ENCODE measurements at regions not wholly inside any gene's neighbourhood (a gene's known extent, or its start where the extent isn't known, plus 50 kb on each side); places are given as distances from the start of the nearest gene placed in this dataset.

- Histone ChIP-seq H3K4me3 (no peak overlapping the region), H3K36me3 (replicated peaks in 1 of 2; ENCODE audit: insufficient read depth in 1 of 2, low read depth in 2 of 2) (no peaks in the 10 kb centered on the region), H3K4me1 (no peaks in the 10 kb centered on the region), H3K27ac (no peak overlapping the region), H3K9me3 (no peaks in the 10 kb centered on the region), H3K27me3 (no peaks in the 10 kb centered on the region)
- DNase-seq (no peak), ATAC-seq (no peak)
- intact Hi-C loops (cut with DNase I): no loop called here
- 64 to 73% methylated on average over 3 of the region's 3 CpGs for WGBS, 2 donors
- TF ChIP-seq CTCF (IDR thresholded peaks at IDR 0.05): no peak
- no peak for TF ChIP-seq POLR2A (IDR thresholded peaks at IDR 0.05)
Observed at GRCh38 chr2:12061286-12062052, 315.0 kb downstream of the LPIN1 start.

GRCh38 chr2:12062053-12062395 lies 315.6 kb downstream of the LPIN1 start:
- ATAC-seq: no peak
- no peaks in the 10 kb centered on the region for H3K4me1 ChIP-seq
- no peak overlapping the region for H3K4me3 ChIP-seq
- TF ChIP-seq POLR2A (IDR thresholded peaks at IDR 0.05): no peak
- TF ChIP-seq CTCF (IDR thresholded peaks at IDR 0.05): no peak
- no peaks in the 10 kb centered on the region for H3K9me3 ChIP-seq
- H3K27me3 ChIP-seq: no peaks in the 10 kb centered on the region
- H3K36me3 ChIP-seq (replicated peaks in 1 of 2; ENCODE audit: insufficient read depth in 1 of 2, low read depth in 2 of 2): no peaks in the 10 kb centered on the region
- DNase-seq: no peak
- WGBS, 2 donors: 80 to 88% methylated on average over 2 of the region's 2 CpGs
- intact Hi-C loops (cut with DNase I): no loop called here
- no peak overlapping the region for H3K27ac ChIP-seq

GRCh38 chr2:12063210-12063609 lies 316.8 kb downstream of the LPIN1 start:
- Histone ChIP-seq H3K27me3 (no peaks in the 10 kb centered on the region), H3K27ac (no peak overlapping the region), H3K36me3 (replicated peaks in 1 of 2; ENCODE audit: insufficient read depth in 1 of 2, low read depth in 2 of 2) (no peaks in the 10 kb centered on the region), H3K4me1 (no peaks in the 10 kb centered on the region), H3K4me3 (no peak overlapping the region), H3K9me3 (no peaks in the 10 kb centered on the region)
- intact Hi-C loops (cut with DNase I): no loop called here
- DNase-seq: no peak
- ATAC-seq: no peak
- TF ChIP-seq CTCF (IDR thresholded peaks at IDR 0.05): no peak
- TF ChIP-seq POLR2A (IDR thresholded peaks at IDR 0.05): no peak
- 71 to 92% methylated on average over 5 of the region's 5 CpGs for WGBS, 2 donors

GRCh38 chr2:12064153-12064552 lies 317.7 kb downstream of the LPIN1 start:
- Histone ChIP-seq H3K9me3 (no peaks in the 10 kb centered on the region), H3K27me3 (no peaks in the 10 kb centered on the region), H3K36me3 (replicated peaks in 1 of 2; ENCODE audit: insufficient read depth in 1 of 2, low read depth in 2 of 2) (no peaks in the 10 kb centered on the region), H3K27ac (no peak overlapping the region), H3K4me1 (no peaks in the 10 kb centered on the region), H3K4me3 (no peak overlapping the region)
- intact Hi-C loops (cut with DNase I): no loop called here
- 49 to 67% methylated on average over 5 of the region's 5 CpGs for WGBS, 2 donors
- no peak for TF ChIP-seq POLR2A (IDR thresholded peaks at IDR 0.05)
- no peak for TF ChIP-seq CTCF (IDR thresholded peaks at IDR 0.05)
- ATAC-seq (no peak), DNase-seq (no peak)

- ATAC-seq: no peak
- Histone ChIP-seq H3K36me3 (replicated peaks in 1 of 2; ENCODE audit: insufficient read depth in 1 of 2, low read depth in 2 of 2) (no peaks in the 10 kb centered on the region), H3K27ac (no peak overlapping the region), H3K4me3 (no peak overlapping the region), H3K4me1 (no peaks in the 10 kb centered on the region), H3K27me3 (no peaks in the 10 kb centered on the region), H3K9me3 (no peaks in the 10 kb centered on the region)
- no peak for DNase-seq
- TF ChIP-seq CTCF (IDR thresholded peaks at IDR 0.05) (no peak), POLR2A (IDR thresholded peaks at IDR 0.05) (no peak)
- intact Hi-C loops (cut with DNase I): no loop called here
- 92 to 95% methylated on average over 1 of the region's 1 CpG for WGBS, 2 donors
Observed at GRCh38 chr2:12066116-12066515, 319.7 kb downstream of the LPIN1 start.
